ENCODE measurements at regions not wholly inside any gene's neighbourhood (a gene's known extent, or its start where the extent isn't known, plus 50 kb on each side); places are given as distances from the start of the nearest gene placed in this dataset.

DNA sequence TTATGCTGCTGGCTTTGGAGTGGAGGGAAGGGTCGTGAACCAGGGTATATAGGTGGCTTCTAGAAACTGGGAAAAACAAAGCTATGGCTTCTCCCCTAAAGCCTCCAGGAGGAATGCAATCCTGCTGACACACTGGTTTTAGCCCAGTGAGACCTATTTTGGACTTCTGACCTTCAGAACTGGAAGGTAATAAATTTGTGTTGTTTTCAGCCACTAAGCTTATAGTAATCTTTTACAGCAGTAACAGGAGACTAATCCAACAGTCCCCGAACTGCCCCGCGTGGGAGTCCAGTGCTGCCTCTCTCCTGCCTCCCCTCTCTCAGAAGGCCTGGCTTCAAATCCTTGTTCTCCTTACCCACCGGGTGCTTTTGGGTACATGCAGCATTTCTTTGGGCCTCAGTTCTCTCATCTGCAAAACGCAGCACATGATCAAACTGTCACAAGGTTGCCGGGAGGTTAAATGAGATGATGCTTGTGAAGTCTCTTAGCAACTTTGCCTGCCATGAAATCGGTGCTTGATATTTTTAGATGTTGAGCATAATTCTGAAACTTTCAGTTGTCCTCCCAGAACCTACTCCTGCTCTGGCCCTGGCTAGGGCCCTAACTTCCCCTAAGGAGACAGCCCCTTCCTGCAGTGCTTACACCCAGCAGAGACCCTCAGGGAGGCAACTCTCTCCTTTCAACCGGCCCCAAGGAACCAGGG is 127.3 kb upstream of the BOD1 start:
- Histone ChIP-seq H3K9me3 (no peaks in the 10 kb centered on the region), H3K27ac (no peak overlapping the region), H3K4me3 (no peak overlapping the region), H3K36me3 (no peaks in the 10 kb centered on the region), H3K27me3 (peaks cover 0 to 3% (median 0%) of the 10 kb centered on the region in 3 donors), H3K4me1 (no peaks in the 10 kb centered on the region)
- DNase-seq = no peak
- 88 to 90% methylated on average over 9 of the region's 9 CpGs for WGBS, 2 donors
- TF ChIP-seq EP300 (IDR thresholded peaks at IDR 0.05) = no peak
- TF ChIP-seq POLR2A (IDR thresholded peaks at IDR 0.05) = no peak
- no peak for TF ChIP-seq POLR2AphosphoS5 (IDR thresholded peaks at IDR 0.05)
- intact Hi-C loops (cut with DNase I) = no loop called here

GRCh38 chr5:173744551-173744950 is 128.1 kb upstream of the BOD1 start:
- no peaks in the 10 kb centered on the region for H3K4me1 ChIP-seq
- intact Hi-C loops (cut with DNase I) = no loop called here
- H3K27ac ChIP-seq = no peak overlapping the region
- 78 to 89% methylated on average over 8 of the region's 8 CpGs for WGBS, 2 donors
- no peak overlapping the region for H3K4me3 ChIP-seq
- no peak for TF ChIP-seq POLR2A (IDR thresholded peaks at IDR 0.05)
- TF ChIP-seq CTCF (IDR thresholded peaks at IDR 0.05) = no peak
- no peak for TF ChIP-seq POLR2AphosphoS5 (IDR thresholded peaks at IDR 0.05)
- no peak for TF ChIP-seq EP300 (IDR thresholded peaks at IDR 0.05)
- DNase-seq = no peak
- no peaks in the 10 kb centered on the region for H3K9me3 ChIP-seq
- no peaks in the 10 kb centered on the region for H3K27me3 ChIP-seq
- H3K36me3 ChIP-seq = no peaks in the 10 kb centered on the region

DNA sequence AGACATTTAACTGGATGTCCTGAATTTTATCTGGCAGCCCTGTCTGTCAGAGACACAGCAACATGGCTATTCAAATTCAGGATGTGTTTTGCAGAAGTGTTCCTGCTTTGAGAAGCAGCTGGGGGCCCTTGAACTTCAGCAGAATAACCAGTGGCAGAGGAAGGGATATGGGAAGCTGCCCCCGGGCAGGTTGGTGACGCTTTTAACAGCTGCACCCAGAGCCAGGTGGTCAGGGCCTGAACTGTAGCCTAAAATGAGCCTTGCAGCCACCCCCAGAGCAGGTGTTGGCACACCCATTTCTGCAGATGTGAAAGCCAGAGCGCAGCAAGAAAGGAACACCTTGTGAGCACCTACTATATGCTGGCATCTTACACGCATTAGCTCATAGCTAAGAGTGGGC is 128.7 kb upstream of the BOD1 start:
- no peaks in the 10 kb centered on the region for H3K9me3 ChIP-seq
- intact Hi-C loops (cut with DNase I) = no loop called here
- H3K36me3 ChIP-seq = no peaks in the 10 kb centered on the region
- H3K27ac ChIP-seq = no peak overlapping the region
- H3K4me3 ChIP-seq = no peak overlapping the region
- no peaks in the 10 kb centered on the region for H3K4me1 ChIP-seq
- WGBS, 2 donors = 24 to 38% methylated on average over 4 of the region's 4 CpGs
- no peaks in the 10 kb centered on the region for H3K27me3 ChIP-seq
- DNase-seq = no peak
- no peak for TF ChIP-seq POLR2A (IDR thresholded peaks at IDR 0.05)
- TF ChIP-seq CTCF (IDR thresholded peaks at IDR 0.05) = no peak
- no peak for TF ChIP-seq EP300 (IDR thresholded peaks at IDR 0.05)
- TF ChIP-seq POLR2AphosphoS5 (IDR thresholded peaks at IDR 0.05) = no peak

DNA sequence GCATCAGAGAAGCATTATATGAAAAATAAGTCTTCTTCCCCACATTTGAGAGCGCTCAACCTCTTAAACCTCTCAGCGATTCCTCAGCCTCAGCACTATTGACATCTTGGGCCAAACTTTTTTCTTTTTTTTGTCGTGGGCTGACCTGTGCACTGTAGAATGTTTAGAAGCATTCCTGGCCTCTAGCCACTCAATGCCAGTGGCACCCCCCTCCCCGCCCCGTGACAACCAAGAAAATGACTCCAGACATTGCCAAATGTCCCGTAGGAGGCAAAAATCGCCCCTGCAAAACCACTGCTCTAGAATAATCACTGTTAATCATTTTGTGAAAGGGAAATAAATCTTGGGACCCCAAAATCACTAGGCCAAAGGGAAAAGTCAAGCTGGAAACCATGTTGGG is 129.1 kb upstream of the BOD1 start:
- Histone ChIP-seq H3K4me1 (no peaks in the 10 kb centered on the region), H3K9me3 (no peaks in the 10 kb centered on the region), H3K27ac (no peak overlapping the region), H3K36me3 (no peaks in the 10 kb centered on the region), H3K4me3 (no peak overlapping the region), H3K27me3 (no peaks in the 10 kb centered on the region)
- TF ChIP-seq POLR2AphosphoS5 (IDR thresholded peaks at IDR 0.05) (no peak), CTCF (IDR thresholded peaks at IDR 0.05) (no peak), EP300 (IDR thresholded peaks at IDR 0.05) (no peak), POLR2A (IDR thresholded peaks at IDR 0.05) (no peak)
- intact Hi-C loops (cut with DNase I) = no loop called here
- 80 to 86% methylated on average over 7 of the region's 7 CpGs for WGBS, 2 donors
- no peak for DNase-seq

- Histone ChIP-seq H3K27ac (no peak overlapping the region), H3K27me3 (no peaks in the 10 kb centered on the region), H3K9me3 (no peaks in the 10 kb centered on the region), H3K36me3 (no peaks in the 10 kb centered on the region), H3K4me1 (no peaks in the 10 kb centered on the region), H3K4me3 (no peak overlapping the region)
- DNase-seq = no peak
- TF ChIP-seq CTCF (IDR thresholded peaks at IDR 0.05) (no peak), POLR2A (IDR thresholded peaks at IDR 0.05) (no peak)
- WGBS, 2 donors = 84 to 89% methylated on average over 6 of the region's 6 CpGs
- intact Hi-C loops (cut with DNase I) = no loop called here
Measured at GRCh38 chr5:173746047-173746646, 129.7 kb upstream of the BOD1 start.
